ENCODE measurements at regions not wholly inside any gene's neighbourhood (a gene's known extent, or its start where the extent isn't known, plus 50 kb on each side); places are given as distances from the start of the nearest gene placed in this dataset.

- DNase-seq: no peak
These were observed 56.7 kb upstream of the NTPCR start for GRCh38 chr1:232893481-232894313.

- no peak for DNase-seq
These were observed 56.0 kb upstream of the NTPCR start for GRCh38 chr1:232894436-232894835.

- DNase-seq: no peak
These were observed 52.4 kb upstream of the NTPCR start for GRCh38 chr1:232897949-232898465.

- DNase-seq: peak; percentile 57
These were observed 51.1 kb upstream of the NTPCR start for GRCh38 chr1:232899268-232899667.

- DNase-seq: no peak
These were observed 50.6 kb upstream of the NTPCR start for GRCh38 chr1:232899839-232900238.
